ENCODE measurements at regions not wholly inside any gene's neighbourhood (a gene's known extent, or its start where the extent isn't known, plus 50 kb on each side); places are given as distances from the start of the nearest gene placed in this dataset.

DNA sequence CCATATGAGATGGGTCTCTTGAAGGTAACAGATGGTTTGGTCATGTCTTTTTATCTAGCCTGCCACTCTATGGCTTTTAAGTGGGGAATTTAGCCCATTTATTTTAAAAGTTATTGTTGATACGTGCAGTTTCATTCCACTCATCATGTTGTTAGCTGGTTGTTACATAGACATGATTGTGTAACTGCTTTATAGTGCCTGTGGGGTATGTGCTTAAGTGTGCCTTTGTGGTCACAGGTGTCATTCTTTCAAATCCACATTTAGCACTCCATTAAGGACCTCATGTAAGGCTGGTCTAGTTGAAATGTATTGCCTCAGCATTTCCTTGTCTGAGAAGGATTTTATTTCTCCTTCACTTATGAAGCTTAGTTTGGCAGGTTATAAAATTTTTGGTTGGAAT, 263.8 kb upstream of the LUZP2 start:
- TF ChIP-seq, protein P1, sequence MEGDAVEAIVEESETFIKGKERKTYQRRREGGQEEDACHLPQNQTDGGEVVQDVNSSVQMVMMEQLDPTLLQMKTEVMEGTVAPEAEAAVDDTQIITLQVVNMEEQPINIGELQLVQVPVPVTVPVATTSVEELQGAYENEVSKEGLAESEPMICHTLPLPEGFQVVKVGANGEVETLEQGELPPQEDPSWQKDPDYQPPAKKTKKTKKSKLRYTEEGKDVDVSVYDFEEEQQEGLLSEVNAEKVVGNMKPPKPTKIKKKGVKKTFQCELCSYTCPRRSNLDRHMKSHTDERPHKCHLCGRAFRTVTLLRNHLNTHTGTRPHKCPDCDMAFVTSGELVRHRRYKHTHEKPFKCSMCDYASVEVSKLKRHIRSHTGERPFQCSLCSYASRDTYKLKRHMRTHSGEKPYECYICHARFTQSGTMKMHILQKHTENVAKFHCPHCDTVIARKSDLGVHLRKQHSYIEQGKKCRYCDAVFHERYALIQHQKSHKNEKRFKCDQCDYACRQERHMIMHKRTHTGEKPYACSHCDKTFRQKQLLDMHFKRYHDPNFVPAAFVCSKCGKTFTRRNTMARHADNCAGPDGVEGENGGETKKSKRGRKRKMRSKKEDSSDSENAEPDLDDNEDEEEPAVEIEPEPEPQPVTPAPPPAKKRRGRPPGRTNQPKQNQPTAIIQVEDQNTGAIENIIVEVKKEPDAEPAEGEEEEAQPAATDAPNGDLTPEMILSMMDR (IDR thresholded peaks at IDR 0.05) = no peak
- Histone ChIP-seq H3K4me3 (no peak overlapping the region), H3K4me1 (ENCODE audit: low read depth) (no peaks in the 10 kb centered on the region), H3K36me3 (ENCODE audit: low read depth) (no peaks in the 10 kb centered on the region), H3K9me3 (no peaks in the 10 kb centered on the region)
- intact Hi-C loops (cut with DNase I, micrococcal nuclease) = no loop called here
- DNase-seq (no peak), ATAC-seq (no peak)

DNA sequence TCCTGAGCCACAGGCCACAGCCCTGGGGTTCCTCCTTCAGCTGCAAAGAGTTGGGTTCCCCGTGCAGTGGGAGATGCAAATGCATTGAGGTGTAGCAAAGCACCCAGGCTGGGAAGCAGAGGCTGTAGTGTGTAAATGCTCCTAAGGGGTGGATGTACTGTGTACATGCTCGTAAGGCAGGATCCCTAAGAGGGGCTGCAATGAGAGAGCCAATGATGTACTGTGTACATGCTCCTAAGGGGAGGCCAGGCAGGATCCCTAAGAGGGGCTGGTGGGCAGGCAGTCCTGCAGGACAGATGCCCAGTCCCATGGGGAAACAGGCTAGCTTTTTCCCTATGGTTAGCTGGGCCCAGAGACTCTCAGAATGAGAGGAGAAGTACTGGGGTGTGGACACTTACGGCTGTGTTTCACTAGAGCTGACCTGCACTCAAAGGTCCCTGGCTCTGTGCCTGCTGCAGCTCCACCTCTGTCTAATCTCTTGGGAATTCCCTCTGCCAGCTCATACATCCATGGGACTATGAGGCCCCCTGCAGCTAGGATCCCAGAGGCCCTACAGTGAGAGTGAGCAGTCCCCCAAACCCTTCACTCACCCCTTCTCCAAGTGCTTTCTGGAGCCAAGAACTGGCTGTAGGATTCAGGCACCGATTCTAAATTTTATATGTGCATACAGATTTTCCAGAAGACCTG, 261.9 kb upstream of the LUZP2 start:
- no peak overlapping the region for H3K4me3 ChIP-seq
- DNase-seq = peak in 2 of 3 donors; percentile 64 to 73
- H3K36me3 ChIP-seq (ENCODE audit: low read depth) = no peaks in the 10 kb centered on the region
- peak; percentile 82 for ATAC-seq
- TF ChIP-seq, protein P1 (IDR thresholded peaks at IDR 0.05) = no peak
- intact Hi-C loops (cut with DNase I, micrococcal nuclease) = no loop called here
- no peaks in the 10 kb centered on the region for H3K9me3 ChIP-seq
- no peaks in the 10 kb centered on the region for H3K4me1 ChIP-seq (ENCODE audit: low read depth)

DNA sequence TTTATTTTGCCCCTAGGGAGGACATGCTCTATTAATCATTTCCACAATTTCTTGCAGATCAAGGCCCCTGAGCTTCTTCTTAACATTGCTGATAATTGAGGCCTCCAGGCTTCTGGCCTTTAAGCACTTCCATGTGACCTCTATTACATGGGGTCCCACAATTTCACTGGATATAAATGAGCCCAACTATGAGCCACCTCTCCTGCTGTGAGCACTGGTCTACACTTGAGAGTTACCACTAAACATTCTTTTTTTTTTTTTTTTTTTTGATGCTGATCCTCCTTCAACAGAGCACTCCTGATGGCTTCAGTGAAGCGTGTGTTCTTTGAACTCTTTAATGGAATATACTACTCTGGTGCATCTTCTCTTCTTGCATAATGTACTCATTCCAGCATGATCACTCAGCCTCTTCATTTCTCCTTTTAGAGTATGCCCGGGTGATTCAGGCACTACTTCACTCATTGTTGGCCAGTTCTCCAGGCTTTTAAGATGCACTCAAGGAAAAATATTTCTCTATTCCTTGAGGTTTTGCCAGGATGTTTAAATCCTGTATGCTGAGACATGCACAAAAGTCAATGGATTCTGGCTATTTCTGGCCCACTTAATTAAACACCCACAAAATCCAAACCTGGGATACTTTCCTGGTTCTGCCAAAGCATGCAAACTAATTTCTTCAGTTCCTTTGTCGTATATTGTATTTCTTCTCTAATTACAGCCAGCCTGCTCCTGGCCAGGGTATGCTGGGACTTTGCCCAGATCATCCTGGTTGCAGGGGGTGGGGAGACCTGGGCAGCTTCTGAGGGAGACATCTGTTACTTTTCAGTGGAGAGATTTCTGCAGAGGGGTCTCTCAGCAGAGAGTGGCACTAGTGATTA, 257.8 kb upstream of the LUZP2 start:
- peak; percentile 25 for ATAC-seq
- intact Hi-C loops (cut with DNase I, micrococcal nuclease) = no loop called here
- no peak for DNase-seq

DNA sequence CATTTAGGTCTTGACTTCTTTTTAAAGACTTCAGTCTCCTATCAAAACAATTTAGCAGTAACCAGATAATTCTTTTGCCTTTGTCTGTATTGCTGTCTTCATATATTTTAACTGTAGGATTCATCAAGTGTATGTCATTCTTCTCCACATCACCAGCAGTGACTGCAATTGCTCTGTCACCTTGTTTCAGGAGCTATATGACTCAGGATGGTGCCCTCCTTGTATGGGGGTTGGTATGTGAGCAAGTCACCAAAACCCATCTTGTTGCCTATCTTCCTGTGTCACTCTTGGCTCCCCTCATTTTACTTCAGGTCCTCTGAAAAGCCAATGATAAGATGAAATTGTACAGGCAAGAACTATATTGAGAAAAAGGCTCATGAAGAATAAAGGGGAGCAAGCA, 256.9 kb upstream of the LUZP2 start:
- TF ChIP-seq, protein P1 (IDR thresholded peaks at IDR 0.05) = no peak
- ATAC-seq (no peak), DNase-seq (no peak)
- Histone ChIP-seq H3K4me1 (ENCODE audit: low read depth) (no peaks in the 10 kb centered on the region), H3K36me3 (ENCODE audit: low read depth) (no peaks in the 10 kb centered on the region), H3K4me3 (no peak overlapping the region), H3K9me3 (no peaks in the 10 kb centered on the region)
- intact Hi-C loops (cut with DNase I, micrococcal nuclease) = no loop called here

More for the DNA sequence above, 257.8 kb upstream of the LUZP2 start:
- Histone ChIP-seq H3K9me3 (no peaks in the 10 kb centered on the region), H3K36me3 (ENCODE audit: low read depth) (no peaks in the 10 kb centered on the region), H3K4me3 (no peak overlapping the region), H3K4me1 (ENCODE audit: low read depth) (no peaks in the 10 kb centered on the region)
- TF ChIP-seq, protein P1 (IDR thresholded peaks at IDR 0.05) = no peak

DNA sequence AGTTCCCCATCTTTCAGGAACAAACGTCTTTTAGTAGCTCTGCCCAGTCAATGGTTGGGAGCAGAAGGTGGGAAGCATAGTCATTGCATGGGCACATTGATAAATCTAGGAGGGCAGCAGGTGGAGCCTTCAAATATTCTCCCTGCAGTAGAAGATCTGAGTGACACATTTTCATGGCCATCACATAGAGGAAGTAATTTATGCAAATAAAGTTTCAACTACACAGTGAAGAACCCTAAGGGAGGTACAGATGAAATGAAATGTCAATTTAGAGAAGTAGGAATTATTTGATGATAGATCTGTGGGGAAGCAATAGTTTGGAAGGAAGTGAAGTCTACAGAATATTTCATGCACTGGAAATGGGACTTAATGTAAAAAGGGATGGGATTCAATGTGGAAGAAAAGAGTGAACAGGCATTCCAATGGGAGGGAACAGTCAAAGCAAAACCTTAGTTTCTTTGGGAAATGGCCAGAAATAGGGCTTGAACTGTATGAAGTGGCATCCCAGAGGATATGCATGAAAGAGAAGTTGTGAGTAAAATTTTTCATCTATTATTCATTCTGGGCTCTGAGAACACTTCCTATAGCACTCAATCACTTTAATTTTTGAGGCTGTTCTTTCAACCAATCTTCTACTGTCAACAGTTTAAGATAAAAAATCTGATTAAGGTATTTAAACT, 256.2 kb upstream of the LUZP2 start:
- DNase-seq (no peak), ATAC-seq (no peak)
- intact Hi-C loops (cut with DNase I, micrococcal nuclease) = no loop called here
- TF ChIP-seq, protein P1 (IDR thresholded peaks at IDR 0.05) = no peak
- H3K4me3 ChIP-seq = no peak overlapping the region
- no peaks in the 10 kb centered on the region for H3K4me1 ChIP-seq (ENCODE audit: low read depth)
- no peaks in the 10 kb centered on the region for H3K36me3 ChIP-seq (ENCODE audit: low read depth)
- no peaks in the 10 kb centered on the region for H3K9me3 ChIP-seq
